ENCODE measurements at regions not wholly inside any gene's neighbourhood (a gene's known extent, or its start where the extent isn't known, plus 50 kb on each side); places are given as distances from the start of the nearest gene placed in this dataset.

DNA sequence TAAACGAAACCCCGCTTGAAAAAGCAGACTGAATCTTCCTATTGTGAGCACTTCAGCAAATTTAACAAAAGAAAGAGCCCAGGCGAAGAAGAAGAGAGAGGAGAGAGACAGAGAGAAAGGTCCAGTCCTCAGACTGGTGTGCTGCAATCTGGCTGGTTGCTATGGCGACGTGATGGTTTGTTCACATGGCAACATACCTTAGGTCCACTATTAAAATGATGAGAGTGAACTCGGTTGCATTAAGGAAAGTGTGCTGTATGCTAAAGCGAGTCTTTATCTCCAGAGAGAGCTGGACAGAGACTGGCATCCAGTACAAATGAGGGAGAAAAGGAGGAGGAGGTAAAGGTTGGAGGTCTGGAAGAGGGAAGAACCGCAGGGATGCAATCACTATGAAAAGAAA, 271.8 kb upstream of the ZFHX3 start (continued):
- TF ChIP-seq ASH2L (IDR thresholded peaks at IDR 0.05; ENCODE audit: low read length), result no peak
- no peak for TF ChIP-seq JUN (IDR thresholded peaks at IDR 0.05; ENCODE audit: low read depth, low read length)
- TF ChIP-seq PHF8 (conservative IDR thresholded peaks at IDR 0.05; ENCODE audit: low read depth, low read length), result no peak
- TF ChIP-seq SIX5 (IDR thresholded peaks at IDR 0.05; ENCODE audit: low read depth, low read length), result no peak
- TF ChIP-seq KDM1A (IDR thresholded peaks at IDR 0.05; ENCODE audit: borderline replicate concordance, low read length), result no peak

All from H1 (cell line).